OCI-LY3 (cell line): ENCODE measurements at regions not wholly inside any gene's neighbourhood (a gene's known extent, or its start where the extent isn't known, plus 50 kb on each side); places are given as distances from the start of the nearest gene placed in this dataset.
"Not testable (repeated sequence)": the region's sequence is repeated elsewhere in the genome, so short reads cannot be mapped to it uniquely, and the experiment has no call there.

ENCODE experiments used
- H2AFZ ChIP-seq: fragments of 200-600, 300-600 bp; shearing (Covaris generic); 2 replicates; pipeline ENCODE4 v1.6.0; 2014; ENCODE audit warnings: antibody characterized with exemption, low read depth, low read length
- H3K27ac ChIP-seq: fragments of 200-600, 300-600 bp; sonication (generic); 2 replicates; pipeline ENCODE4 v1.5.1; 2014; ENCODE audit warnings: mild to moderate bottlenecking, low read length, moderate library complexity, mixed read lengths
- H3K27me3 ChIP-seq: fragments of 200-600, 300-600 bp; sonication (generic); 2 replicates; pipeline ENCODE4 v1.6.1; 2014; ENCODE audit warnings: low read depth, low read length, mixed read lengths
- H3K36me3 ChIP-seq: fragments of 200-600, 300-600 bp; sonication (generic); replicated peaks from 2 replicates; pipeline ENCODE3; 2014; ENCODE audit warnings: low read depth, low read length, mixed read lengths
- H3K4me1 ChIP-seq: fragments of 300-600, 200-600 bp; sonication (generic); 2 replicates; pipeline ENCODE4 v1.6.1; 2014; ENCODE audit warnings: low read length, mixed read lengths
- H3K4me2 ChIP-seq: fragments of 200-600, 300-600 bp; sonication (generic); 2 replicates; pipeline ENCODE4 v1.6.1; 2014; ENCODE audit warnings: low read length, mixed read lengths
- H3K4me3 ChIP-seq: fragments of 300-600, 200-600 bp; sonication (generic); 2 replicates; pipeline ENCODE4 v1.5.1; 2014; ENCODE audit warnings: antibody characterized with exemption, mild to moderate bottlenecking, low read length, moderate library complexity
- H3K79me2 ChIP-seq: fragments of 300-600, 200-600 bp; shearing (Covaris generic); 2 replicates; pipeline ENCODE4 v1.6.1; 2014; ENCODE audit warnings: mild to moderate bottlenecking, low read length, mixed read lengths
- H3K9ac ChIP-seq: fragments of 300-600, 200-600 bp; shearing (Covaris generic); 2 replicates; pipeline ENCODE4 v1.6.0; 2014; ENCODE audit warnings: mild to moderate bottlenecking, low read length, moderate library complexity
- H3K9me3 ChIP-seq: fragments of 200-600, 300-600 bp; shearing (Covaris generic); 2 replicates; pipeline ENCODE4 v1.6.1; 2014; ENCODE audit warnings: low read length, mixed read lengths; ENCODE audit not compliant: insufficient read depth
- H4K20me1 ChIP-seq: fragments of 200-600, 300-600 bp; sonication (generic); 2 replicates; pipeline ENCODE4 v1.6.1; 2016; ENCODE audit warnings: low read length, mixed read lengths; ENCODE audit not compliant: insufficient read depth
- EZH2phosphoT487 ChIP-seq: fragments of 200-600 bp; shearing (Covaris generic); IDR thresholded peaks from 2 replicates; pipeline ENCODE4 v1.6.1; 2018; ENCODE audit warnings: antibody characterized with exemption, mixed run types, low read depth
- TF ChIP-seq, protein P1 (sequence below): fragments of 200-600, 300-600 bp; sonication (generic); IDR thresholded peaks from 2 replicates; pipeline ENCODE4 v1.5.1; 2014; ENCODE audit warnings: antibody characterized with exemption, low read length, low read depth

- no peaks in the 10 kb centered on the region for H3K9me3 ChIP-seq
- H3K27me3 ChIP-seq, result no peaks in the 10 kb centered on the region
- H3K36me3 ChIP-seq, result no peaks in the 10 kb centered on the region
- no peak overlapping the region for H2AFZ ChIP-seq
- no peaks in the 10 kb centered on the region for H3K79me2 ChIP-seq
- peaks cover 15% of the 10 kb centered on the region for H3K4me1 ChIP-seq
- no peak overlapping the region for H3K9ac ChIP-seq
- TF ChIP-seq, protein P1, sequence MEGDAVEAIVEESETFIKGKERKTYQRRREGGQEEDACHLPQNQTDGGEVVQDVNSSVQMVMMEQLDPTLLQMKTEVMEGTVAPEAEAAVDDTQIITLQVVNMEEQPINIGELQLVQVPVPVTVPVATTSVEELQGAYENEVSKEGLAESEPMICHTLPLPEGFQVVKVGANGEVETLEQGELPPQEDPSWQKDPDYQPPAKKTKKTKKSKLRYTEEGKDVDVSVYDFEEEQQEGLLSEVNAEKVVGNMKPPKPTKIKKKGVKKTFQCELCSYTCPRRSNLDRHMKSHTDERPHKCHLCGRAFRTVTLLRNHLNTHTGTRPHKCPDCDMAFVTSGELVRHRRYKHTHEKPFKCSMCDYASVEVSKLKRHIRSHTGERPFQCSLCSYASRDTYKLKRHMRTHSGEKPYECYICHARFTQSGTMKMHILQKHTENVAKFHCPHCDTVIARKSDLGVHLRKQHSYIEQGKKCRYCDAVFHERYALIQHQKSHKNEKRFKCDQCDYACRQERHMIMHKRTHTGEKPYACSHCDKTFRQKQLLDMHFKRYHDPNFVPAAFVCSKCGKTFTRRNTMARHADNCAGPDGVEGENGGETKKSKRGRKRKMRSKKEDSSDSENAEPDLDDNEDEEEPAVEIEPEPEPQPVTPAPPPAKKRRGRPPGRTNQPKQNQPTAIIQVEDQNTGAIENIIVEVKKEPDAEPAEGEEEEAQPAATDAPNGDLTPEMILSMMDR, result no peak
- TF ChIP-seq EZH2phosphoT487, result no peak
- H3K27ac ChIP-seq, result no peak overlapping the region
- H3K4me2 ChIP-seq, result no peak overlapping the region
- H3K4me3 ChIP-seq, result no peak overlapping the region
- no peaks in the 10 kb centered on the region for H4K20me1 ChIP-seq
Measured at GRCh38 chr2:187617120-187617519, 62.9 kb upstream of the TFPI start.

- Histone ChIP-seq H4K20me1 (no peaks in the 10 kb centered on the region), H3K27me3 (no peaks in the 10 kb centered on the region), H3K9ac (no peak overlapping the region), H3K4me3 (no peak overlapping the region), H3K9me3 (no peaks in the 10 kb centered on the region), H3K4me2 (peak overlapping the region; percentile 61; the same call in 1 of the 2 replicates), H3K36me3 (no peaks in the 10 kb centered on the region), H3K27ac (no peak overlapping the region), H2AFZ (no peak overlapping the region), H3K79me2 (no peaks in the 10 kb centered on the region), H3K4me1 (peaks cover 15% of the 10 kb centered on the region)
- no peak for TF ChIP-seq EZH2phosphoT487
- TF ChIP-seq, protein P1, result no peak
Measured at GRCh38 chr2:187617905-187618304, 63.7 kb upstream of the TFPI start.

- no peaks in the 10 kb centered on the region for H3K36me3 ChIP-seq
- TF ChIP-seq EZH2phosphoT487, result no peak
- TF ChIP-seq, protein P1, result no peak
- H3K9me3 ChIP-seq, result no peaks in the 10 kb centered on the region
- no peaks in the 10 kb centered on the region for H4K20me1 ChIP-seq
- peak overlapping the region; percentile 50 for H3K4me3 ChIP-seq
- no peaks in the 10 kb centered on the region for H3K79me2 ChIP-seq
- H3K4me1 ChIP-seq, result peaks cover 15% of the 10 kb centered on the region
- 0 out of 2 replicates have a peak overlapping the region, but pooled peaks have one; percentile 18 for H2AFZ ChIP-seq
- H3K4me2 ChIP-seq, result peak overlapping the region; percentile 61
- no peak overlapping the region for H3K9ac ChIP-seq
- no peak overlapping the region for H3K27ac ChIP-seq
- no peaks in the 10 kb centered on the region for H3K27me3 ChIP-seq
Measured at GRCh38 chr2:187618813-187619212, 64.6 kb upstream of the TFPI start.

DNA sequence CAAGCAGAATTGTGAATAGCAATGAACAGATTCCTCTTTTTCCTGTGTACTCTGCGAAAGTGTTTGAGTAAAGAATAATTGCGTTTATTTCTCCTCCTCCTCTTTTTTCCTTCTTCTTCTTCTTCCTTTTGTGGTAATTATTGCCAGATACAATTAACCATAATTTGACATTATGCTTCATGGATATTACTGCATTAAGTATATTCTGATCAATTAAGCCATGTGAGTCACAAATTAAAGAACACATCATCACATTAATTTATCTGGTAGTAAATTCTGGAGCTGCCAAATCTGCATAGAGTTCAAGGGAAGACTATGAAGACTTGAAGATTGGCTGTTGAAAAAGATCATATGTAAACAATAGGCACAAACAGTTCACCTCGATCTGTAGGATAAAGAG is 72.9 kb upstream of the TFPI start:
- no peak overlapping the region for H3K4me2 ChIP-seq
- no peaks in the 10 kb centered on the region for H3K36me3 ChIP-seq
- no peak overlapping the region for H3K4me3 ChIP-seq
- no peaks in the 10 kb centered on the region for H3K79me2 ChIP-seq
- no peak overlapping the region for H3K9ac ChIP-seq
- TF ChIP-seq EZH2phosphoT487, result no peak
- TF ChIP-seq, protein P1, result no peak
- no peaks in the 10 kb centered on the region for H3K27me3 ChIP-seq
- H2AFZ ChIP-seq, result no peak overlapping the region
- no peaks in the 10 kb centered on the region for H3K9me3 ChIP-seq
- H4K20me1 ChIP-seq, result no peaks in the 10 kb centered on the region
- H3K27ac ChIP-seq, result no peak overlapping the region
- H3K4me1 ChIP-seq, result no peaks in the 10 kb centered on the region

DNA sequence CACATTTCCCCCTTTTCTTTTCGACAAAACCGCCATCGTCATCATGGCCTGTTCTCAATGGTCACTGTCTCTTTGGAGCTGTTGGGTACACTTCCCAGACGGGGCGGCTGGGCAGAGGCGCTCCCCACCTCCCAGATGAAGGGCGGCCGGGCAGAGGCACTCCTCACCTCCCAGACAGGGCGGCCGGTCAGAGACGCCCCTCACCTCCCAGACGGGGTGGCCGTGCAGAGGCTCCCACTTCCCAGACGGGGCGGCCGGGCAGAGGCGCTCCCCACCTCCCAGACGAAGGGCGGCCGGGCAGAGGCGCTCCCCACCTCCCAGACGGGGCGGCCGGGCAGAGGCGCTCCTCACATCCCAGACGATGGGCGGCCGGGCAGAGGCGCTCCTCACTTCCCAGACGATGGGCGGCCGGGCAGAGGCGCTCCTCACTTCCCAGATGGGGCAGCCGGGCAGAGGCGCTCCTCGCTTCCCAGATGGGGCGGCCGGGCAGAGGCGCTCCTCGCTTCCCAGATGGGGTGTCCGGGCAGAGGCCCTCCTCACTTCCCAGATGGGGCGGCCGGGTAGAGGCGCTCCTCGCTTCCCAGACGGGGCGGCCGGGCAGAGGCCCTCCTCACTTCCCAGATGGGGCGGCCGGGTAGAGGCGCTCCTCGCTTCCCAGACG is 82.6 kb upstream of the TFPI start:
- H4K20me1 ChIP-seq, H3K9me3 ChIP-seq, H2AFZ ChIP-seq, H3K27me3 ChIP-seq, H3K9ac ChIP-seq, H3K27ac ChIP-seq, H3K4me2 ChIP-seq, H3K4me1 ChIP-seq, H3K36me3 ChIP-seq, H3K79me2 ChIP-seq, H3K4me3 ChIP-seq: not testable (repeated sequence)

DNA sequence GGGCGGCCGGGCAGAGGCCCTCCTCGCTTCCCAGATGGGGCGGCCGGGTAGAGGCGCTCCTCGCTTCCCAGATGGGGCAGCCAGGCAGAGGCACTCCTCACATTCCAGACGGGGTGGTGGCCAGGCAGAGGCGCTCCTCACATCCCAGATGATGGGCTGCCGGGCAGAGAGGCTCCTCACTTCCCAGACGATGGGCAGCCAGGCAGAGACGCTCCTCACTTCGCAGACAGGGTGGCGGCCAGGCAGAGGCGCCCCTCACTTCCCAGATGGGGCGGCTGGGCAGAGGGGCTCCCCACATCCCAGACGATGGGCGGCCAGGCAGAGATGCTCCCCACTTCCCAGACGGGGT is 83.1 kb upstream of the TFPI start:
- not testable (repeated sequence) for H3K9me3 ChIP-seq, H3K4me2 ChIP-seq, H3K27me3 ChIP-seq, H3K36me3 ChIP-seq, H4K20me1 ChIP-seq, H2AFZ ChIP-seq, H3K4me3 ChIP-seq, H3K79me2 ChIP-seq, H3K4me1 ChIP-seq, H3K9ac ChIP-seq, H3K27ac ChIP-seq
